ENCODE measurements at regions not wholly inside any gene's neighbourhood (a gene's known extent, or its start where the extent isn't known, plus 50 kb on each side); places are given as distances from the start of the nearest gene placed in this dataset.

DNA sequence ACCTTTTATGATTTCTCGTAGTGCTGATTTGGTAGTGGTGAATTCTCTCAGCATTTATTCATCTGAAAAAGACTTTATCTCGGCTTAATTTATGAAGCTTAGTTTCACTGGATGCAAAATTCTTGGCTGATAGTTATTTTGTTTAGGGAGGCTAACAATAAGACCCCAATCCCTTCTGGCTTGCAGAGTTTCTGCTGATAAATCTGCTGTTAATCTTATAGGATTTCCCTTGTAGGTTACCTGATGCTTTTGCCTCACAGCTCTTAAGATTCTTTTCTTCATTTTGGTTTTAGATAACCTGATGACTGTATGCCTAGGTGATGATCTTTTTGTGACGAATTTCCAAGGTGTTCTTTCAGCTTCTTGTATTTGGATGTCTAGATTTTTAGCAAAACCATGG lies 388.7 kb downstream of the UTRN start:
- H4K20me1 ChIP-seq (ENCODE audit: insufficient read depth, low read length) = peaks cover 12% of the 10 kb centered on the region
- peak; percentile 99 for TF ChIP-seq ZNF317 (CRISPR knock-in tag; IDR thresholded peaks at IDR 0.05)
- no peak for TF ChIP-seq KAT7 (CRISPR knock-in tag; IDR thresholded peaks at IDR 0.05; ENCODE audit: borderline replicate concordance)
- no peak for ATAC-seq
- H3K27me3 ChIP-seq (ENCODE audit: control insufficient read depth in 1 of 2, insufficient read depth in 2 of 2, low read length in 2 of 2) = no peaks in the 10 kb centered on the region
- ChIA-PET CTCF (ENCODE audit: low intra/inter-chr PET ratio, low total read pairs) (no interaction called here), POLR2A (no interaction called here)
- 96% methylated on average over 3 of the region's 3 CpGs for WGBS (ENCODE audit: low lambda C conversion rate)
- H2AFZ ChIP-seq (ENCODE audit: low read length) = no peak overlapping the region
- intact Hi-C loops (cut with micrococcal nuclease; ENCODE audit: unreplicated experiment) = no loop called here
- H3K9ac ChIP-seq (ENCODE audit: insufficient read depth, low read depth, low read length) = no peak overlapping the region
- no TSS peak for BruUV-seq (replicated peaks)
- in situ Hi-C loops (cut with HindIII; ENCODE audit: extremely low pct_ligation_motif_present, low pct_unique_long_range_greater_than_20kb) = no loop called here
- H3K9me3 ChIP-seq (ENCODE audit: low read length) = peaks cover 34% of the 10 kb centered on the region
- H3K36me3 ChIP-seq (replicated peaks in 1 of 2; ENCODE audit: control insufficient read depth in 1 of 2, insufficient read depth in 2 of 2, low read length in 2 of 2) = peaks cover 3 to 6% of the 10 kb centered on the region in 2 experiments; a peak in 2 of 5 replicates
- no peak overlapping the region for H3K4me2 ChIP-seq (ENCODE audit: low read depth, low read length)
- FAIRE-seq = no peak
- DNase-seq (ENCODE audit: low spot score) = no peak
- no peaks in the 10 kb centered on the region for H3K4me1 ChIP-seq (ENCODE audit: insufficient read depth, low read length)
- peaks cover 13% of the 10 kb centered on the region for H3K79me2 ChIP-seq (ENCODE audit: insufficient read depth, low read length)
- no peak overlapping the region for H3K4me3 ChIP-seq (replicated peaks in 1 of 3; ENCODE audit: insufficient read depth in 1 of 3, low read depth in 2 of 3, low read length in 3 of 3)
- no peak overlapping the region for H3K27ac ChIP-seq (ENCODE audit: extremely low read length, insufficient read depth, low read length)

GRCh38 chr6:144675231-144675861 lies 390.2 kb downstream of the UTRN start:
- Histone ChIP-seq H3K36me3 (replicated peaks in 1 of 2; ENCODE audit: control insufficient read depth in 1 of 2, insufficient read depth in 2 of 2, low read length in 2 of 2) (peaks cover 2 to 15% of the 10 kb centered on the region in 2 experiments; a peak in 3 of 5 replicates), H3K9me3 (ENCODE audit: low read length) (peaks cover 27% of the 10 kb centered on the region), H3K4me3 (replicated peaks in 1 of 3; ENCODE audit: insufficient read depth in 1 of 3, low read depth in 2 of 3, low read length in 3 of 3) (no peak overlapping the region), H3K4me2 (ENCODE audit: low read depth, low read length) (no peak overlapping the region), H3K9ac (ENCODE audit: insufficient read depth, low read depth, low read length) (no peak overlapping the region), H4K20me1 (ENCODE audit: insufficient read depth, low read length) (peaks cover 12% of the 10 kb centered on the region), H3K4me1 (ENCODE audit: insufficient read depth, low read length) (no peaks in the 10 kb centered on the region), H3K27me3 (ENCODE audit: control insufficient read depth in 1 of 2, insufficient read depth in 2 of 2, low read length in 2 of 2) (no peaks in the 10 kb centered on the region), H3K27ac (ENCODE audit: extremely low read length, insufficient read depth, low read length) (no peak overlapping the region), H3K79me2 (ENCODE audit: insufficient read depth, low read length) (peaks cover 13% of the 10 kb centered on the region), H2AFZ (ENCODE audit: low read length) (no peak overlapping the region)
- no TSS peak for BruUV-seq (replicated peaks)
- ATAC-seq = peak; percentile 36; the same call in 1 of the 3 replicates
- 95% methylated on average over 6 of the region's 6 CpGs for WGBS (ENCODE audit: low lambda C conversion rate)
- ChIA-PET CTCF (ENCODE audit: low intra/inter-chr PET ratio, low total read pairs) (no interaction called here), POLR2A (interaction anchor here (1.5 kb wide), 1 partner anchor 14 kb away, joined by 4 read pairs; no protein-coding TSS in a partner anchor)
- in situ Hi-C loops (cut with HindIII; ENCODE audit: extremely low pct_ligation_motif_present, low pct_unique_long_range_greater_than_20kb) = no loop called here
- no peak for FAIRE-seq
- intact Hi-C loops (cut with micrococcal nuclease; ENCODE audit: unreplicated experiment) = no loop called here
- no peak for DNase-seq (ENCODE audit: low spot score)
- TF ChIP-seq, protein P1, sequence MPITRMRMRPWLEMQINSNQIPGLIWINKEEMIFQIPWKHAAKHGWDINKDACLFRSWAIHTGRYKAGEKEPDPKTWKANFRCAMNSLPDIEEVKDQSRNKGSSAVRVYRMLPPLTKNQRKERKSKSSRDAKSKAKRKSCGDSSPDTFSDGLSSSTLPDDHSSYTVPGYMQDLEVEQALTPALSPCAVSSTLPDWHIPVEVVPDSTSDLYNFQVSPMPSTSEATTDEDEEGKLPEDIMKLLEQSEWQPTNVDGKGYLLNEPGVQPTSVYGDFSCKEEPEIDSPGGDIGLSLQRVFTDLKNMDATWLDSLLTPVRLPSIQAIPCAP (CRISPR knock-in tag; IDR thresholded peaks at IDR 0.05; ENCODE audit: low read depth) = no peak
- TF ChIP-seq ZMYM4 (CRISPR knock-in tag; IDR thresholded peaks at IDR 0.05) = no peak
- no peak for TF ChIP-seq ZNF292 (CRISPR knock-in tag; IDR thresholded peaks at IDR 0.05; ENCODE audit: borderline replicate concordance, low read depth)
- no peak for TF ChIP-seq RXRA (CRISPR knock-in tag; IDR thresholded peaks at IDR 0.05)
- TF ChIP-seq ZBTB7A (CRISPR knock-in tag; IDR thresholded peaks at IDR 0.05) = no peak
- TF ChIP-seq SIN3B (IDR thresholded peaks at IDR 0.05; ENCODE audit: low read length) = no peak
- TF ChIP-seq, protein P2, sequence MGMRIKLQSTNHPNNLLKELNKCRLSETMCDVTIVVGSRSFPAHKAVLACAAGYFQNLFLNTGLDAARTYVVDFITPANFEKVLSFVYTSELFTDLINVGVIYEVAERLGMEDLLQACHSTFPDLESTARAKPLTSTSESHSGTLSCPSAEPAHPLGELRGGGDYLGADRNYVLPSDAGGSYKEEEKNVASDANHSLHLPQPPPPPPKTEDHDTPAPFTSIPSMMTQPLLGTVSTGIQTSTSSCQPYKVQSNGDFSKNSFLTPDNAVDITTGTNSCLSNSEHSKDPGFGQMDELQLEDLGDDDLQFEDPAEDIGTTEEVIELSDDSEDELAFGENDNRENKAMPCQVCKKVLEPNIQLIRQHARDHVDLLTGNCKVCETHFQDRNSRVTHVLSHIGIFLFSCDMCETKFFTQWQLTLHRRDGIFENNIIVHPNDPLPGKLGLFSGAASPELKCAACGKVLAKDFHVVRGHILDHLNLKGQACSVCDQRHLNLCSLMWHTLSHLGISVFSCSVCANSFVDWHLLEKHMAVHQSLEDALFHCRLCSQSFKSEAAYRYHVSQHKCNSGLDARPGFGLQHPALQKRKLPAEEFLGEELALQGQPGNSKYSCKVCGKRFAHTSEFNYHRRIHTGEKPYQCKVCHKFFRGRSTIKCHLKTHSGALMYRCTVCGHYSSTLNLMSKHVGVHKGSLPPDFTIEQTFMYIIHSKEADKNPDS (CRISPR knock-in tag; IDR thresholded peaks at IDR 0.05) = no peak
- TF ChIP-seq, protein P3, sequence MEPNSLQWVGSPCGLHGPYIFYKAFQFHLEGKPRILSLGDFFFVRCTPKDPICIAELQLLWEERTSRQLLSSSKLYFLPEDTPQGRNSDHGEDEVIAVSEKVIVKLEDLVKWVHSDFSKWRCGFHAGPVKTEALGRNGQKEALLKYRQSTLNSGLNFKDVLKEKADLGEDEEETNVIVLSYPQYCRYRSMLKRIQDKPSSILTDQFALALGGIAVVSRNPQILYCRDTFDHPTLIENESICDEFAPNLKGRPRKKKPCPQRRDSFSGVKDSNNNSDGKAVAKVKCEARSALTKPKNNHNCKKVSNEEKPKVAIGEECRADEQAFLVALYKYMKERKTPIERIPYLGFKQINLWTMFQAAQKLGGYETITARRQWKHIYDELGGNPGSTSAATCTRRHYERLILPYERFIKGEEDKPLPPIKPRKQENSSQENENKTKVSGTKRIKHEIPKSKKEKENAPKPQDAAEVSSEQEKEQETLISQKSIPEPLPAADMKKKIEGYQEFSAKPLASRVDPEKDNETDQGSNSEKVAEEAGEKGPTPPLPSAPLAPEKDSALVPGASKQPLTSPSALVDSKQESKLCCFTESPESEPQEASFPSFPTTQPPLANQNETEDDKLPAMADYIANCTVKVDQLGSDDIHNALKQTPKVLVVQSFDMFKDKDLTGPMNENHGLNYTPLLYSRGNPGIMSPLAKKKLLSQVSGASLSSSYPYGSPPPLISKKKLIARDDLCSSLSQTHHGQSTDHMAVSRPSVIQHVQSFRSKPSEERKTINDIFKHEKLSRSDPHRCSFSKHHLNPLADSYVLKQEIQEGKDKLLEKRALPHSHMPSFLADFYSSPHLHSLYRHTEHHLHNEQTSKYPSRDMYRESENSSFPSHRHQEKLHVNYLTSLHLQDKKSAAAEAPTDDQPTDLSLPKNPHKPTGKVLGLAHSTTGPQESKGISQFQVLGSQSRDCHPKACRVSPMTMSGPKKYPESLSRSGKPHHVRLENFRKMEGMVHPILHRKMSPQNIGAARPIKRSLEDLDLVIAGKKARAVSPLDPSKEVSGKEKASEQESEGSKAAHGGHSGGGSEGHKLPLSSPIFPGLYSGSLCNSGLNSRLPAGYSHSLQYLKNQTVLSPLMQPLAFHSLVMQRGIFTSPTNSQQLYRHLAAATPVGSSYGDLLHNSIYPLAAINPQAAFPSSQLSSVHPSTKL (CRISPR knock-in tag; IDR thresholded peaks at IDR 0.05) = no peak

Data from HepG2 (cell line).